Ishikawa (cell line): ENCODE measurements at regions not wholly inside any gene's neighbourhood (a gene's known extent, or its start where the extent isn't known, plus 50 kb on each side); places are given as distances from the start of the nearest gene placed in this dataset.

Experiments used
- NFIC ChIP-seq: IDR thresholded peaks from 2 replicates; pipeline ENCODE4 v1.6.1; 2012
- REST ChIP-seq: IDR thresholded peaks from 2 replicates; pipeline ENCODE4 v1.6.1; 2012; ENCODE audit warnings: low read depth, mild to moderate bottlenecking
- TAF1 ChIP-seq: IDR thresholded peaks from 2 replicates; pipeline ENCODE4 v1.6.1; 2012; ENCODE audit warnings: low read depth, mild to moderate bottlenecking

- TF ChIP-seq NFIC: no peak
- no peak for TF ChIP-seq TAF1
- TF ChIP-seq REST: no peak
Measured at GRCh38 chr22:27588915-27589314, 212.6 kb downstream of the MN1 start.
